IMR-90 (cell line): ENCODE measurements at regions not wholly inside any gene's neighbourhood (a gene's known extent, or its start where the extent isn't known, plus 50 kb on each side); places are given as distances from the start of the nearest gene placed in this dataset.

Experiments
- ATAC-seq: fragments of 200-7000 bp; cut with Tn5 transposase; 2 replicates; pipeline ENCODE4 v1.9.1; 2020; ENCODE audit warnings: low read depth, mild to moderate bottlenecking, moderate library complexity
- BruUV-seq: library from RNA; stranded (reverse); fragments of 400-500 nt; replicated peaks from 2 replicates; lab custom pipeline; 2021; lab: Mats Ljungman, UMichigan
- CTCF ChIA-PET: fragments of 300-600 bp; formaldehyde crosslinking; extraction: SDS; loops from one replicate; lab custom pipeline; 2021; ENCODE audit warnings: antibody characterized with exemption; lab: Yijun Ruan, JAX
- POLR2A ChIA-PET: fragments of 300-600 bp; sonication (Branson Sonifier 250); formaldehyde crosslinking; loops from one replicate; lab custom pipeline; 2022; ENCODE audit warnings: antibody characterized with exemption; ENCODE audit not compliant: unreplicated experiment; lab: Charles Lee
- DNase-seq: peaks from one replicate; pipeline ENCODE4 v3.0.0; 2013
- H2AFZ ChIP-seq: replicated peaks from 2 replicates; pipeline ENCODE3; 2013; ENCODE audit warnings: low read length, mild to moderate bottlenecking; ENCODE audit not compliant: poor library complexity
- H2AK5ac ChIP-seq: 2 replicates; pipeline ENCODE4 v1.6.1; 2013; ENCODE audit warnings: low read depth, low read length, inconsistent platforms
- H2AK9ac ChIP-seq: replicated peaks from 2 replicates; pipeline ENCODE3; 2013; ENCODE audit warnings: mild to moderate bottlenecking, low read depth, low read length, moderate library complexity; ENCODE audit not compliant: poor library complexity
- H2BK120ac ChIP-seq: 2 replicates; pipeline ENCODE4 v1.6.1; 2013; ENCODE audit warnings: low read depth, low read length, inconsistent platforms
- H2BK15ac ChIP-seq: 3 replicates; pipeline ENCODE4 v1.6.1; 2013; ENCODE audit warnings: low read depth, low read length, inconsistent platforms
- H2BK20ac ChIP-seq: 2 replicates; pipeline ENCODE4 v1.6.1; 2013; ENCODE audit warnings: low read depth, mild to moderate bottlenecking, inconsistent platforms, low read length, moderate library complexity
- H2BK5ac ChIP-seq: 2 replicates; pipeline ENCODE4 v1.6.1; 2013; ENCODE audit warnings: mild to moderate bottlenecking, low read depth, low read length, inconsistent platforms; ENCODE audit not compliant: poor library complexity, severe bottlenecking
- H3K14ac ChIP-seq: replicated peaks from 2 replicates; pipeline ENCODE4 v1.6.1; 2013; ENCODE audit warnings: low read depth, low read length, inconsistent platforms
- H3K18ac ChIP-seq: 2 replicates; pipeline ENCODE4 v1.6.1; 2013; ENCODE audit warnings: low read depth, low read length, control low read depth
- H3K23ac ChIP-seq: 2 replicates; pipeline ENCODE4 v1.6.1; 2013; ENCODE audit warnings: low read depth, low read length, inconsistent platforms
- H3K27ac ChIP-seq: 2 replicates; pipeline ENCODE4 v1.5.1; 2013; ENCODE audit warnings: mild to moderate bottlenecking, control low read depth, low read length; ENCODE audit not compliant: insufficient read depth
- H3K27me3 ChIP-seq: 2 replicates; pipeline ENCODE4 v1.6.1; 2013; ENCODE audit warnings: low read length; ENCODE audit not compliant: control insufficient read depth, insufficient read depth
- H3K36me3 ChIP-seq: 2 replicates; pipeline ENCODE4 v1.6.1; 2013; ENCODE audit warnings: low read length, mixed read lengths; ENCODE audit not compliant: control insufficient read depth, insufficient read depth
- H3K4ac ChIP-seq: 2 replicates; pipeline ENCODE4 v1.6.1; 2013; ENCODE audit warnings: low read depth, low read length, inconsistent platforms
- H3K4me1 ChIP-seq: 2 replicates; pipeline ENCODE4 v1.6.1; 2013; ENCODE audit warnings: low read length, mixed read lengths; ENCODE audit not compliant: control insufficient read depth, insufficient read depth
- H3K4me2 ChIP-seq: 2 replicates; pipeline ENCODE4 v1.6.1; 2013; ENCODE audit warnings: low read depth, mild to moderate bottlenecking, control low read depth, low read length, moderate library complexity
- H3K4me3 ChIP-seq: 2 replicates; pipeline ENCODE4 v1.5.1; 2013; ENCODE audit warnings: low read depth, mild to moderate bottlenecking, control low read depth, low read length, moderate library complexity; ENCODE audit not compliant: insufficient read depth
- H3K56ac ChIP-seq: 2 replicates; pipeline ENCODE4 v1.6.1; 2013; ENCODE audit warnings: low read length, inconsistent platforms; ENCODE audit not compliant: insufficient read depth; ENCODE audit errors: extremely low read depth
- H3K79me1 ChIP-seq, 2 experiments: 2 replicates each; pipeline ENCODE4 v1.6.1; 2013; ENCODE audit warnings: low read length in 2 of 2, inconsistent platforms in 1 of 2, low read depth in 1 of 2
- H3K9ac ChIP-seq: 2 replicates; pipeline ENCODE4 v1.6.1; 2013; ENCODE audit warnings: low read depth, low read length, control low read depth
- H3K9me1 ChIP-seq: 2 replicates; pipeline ENCODE4 v1.6.1; 2013; ENCODE audit warnings: low read length, inconsistent platforms; ENCODE audit not compliant: insufficient read depth
- H3K9me3 ChIP-seq: 2 replicates; pipeline ENCODE4 v1.6.1; 2013; ENCODE audit warnings: low read length; ENCODE audit not compliant: control insufficient read depth, insufficient read depth
- H4K20me1 ChIP-seq: 2 replicates; pipeline ENCODE4 v1.6.1; 2013; ENCODE audit warnings: low read length, inconsistent platforms; ENCODE audit not compliant: insufficient read depth
- H4K5ac ChIP-seq: 2 replicates; pipeline ENCODE4 v1.6.1; 2013; ENCODE audit warnings: mild to moderate bottlenecking, low read depth, low read length, control low read depth
- H4K8ac ChIP-seq, 2 experiments: 2 replicates each; pipeline ENCODE4 v1.6.1; 2013; ENCODE audit warnings: low read depth in 2 of 2, low read length in 2 of 2, control low read depth in 1 of 2, inconsistent platforms in 1 of 2
- H4K91ac ChIP-seq: 2 replicates; pipeline ENCODE4 v1.6.1; 2013; ENCODE audit warnings: low read depth, low read length, inconsistent platforms; ENCODE audit not compliant: insufficient read depth
- BHLHE40 ChIP-seq: fragments of 150-350 bp; IDR thresholded peaks from 2 replicates; pipeline ENCODE4 v1.6.1; 2016; ENCODE audit warnings: mild to moderate bottlenecking, low read depth, low read length
- CEBPB ChIP-seq: IDR thresholded peaks from 2 replicates; pipeline ENCODE4 v1.6.1; 2012; ENCODE audit warnings: low read depth, low read length, improper control_type of control experiment
- CHD1 ChIP-seq: IDR thresholded peaks from 2 replicates; pipeline ENCODE4 v1.6.1; 2012; ENCODE audit warnings: low read depth, low read length, improper control_type of control experiment
- FOS ChIP-seq: fragments of 150-350 bp; IDR thresholded peaks from 2 replicates; pipeline ENCODE4 v1.6.1; 2016; ENCODE audit warnings: low read depth, low read length
- MAFK ChIP-seq: IDR thresholded peaks from 2 replicates; pipeline ENCODE4 v1.6.1; 2012; ENCODE audit warnings: low read depth, low read length, improper control_type of control experiment
- MAZ ChIP-seq: IDR thresholded peaks from 2 replicates; pipeline ENCODE4 v1.6.1; 2012; ENCODE audit warnings: low read depth, mild to moderate bottlenecking, low read length, improper control_type of control experiment, moderate library complexity, borderline replicate concordance
- MXI1 ChIP-seq: IDR thresholded peaks from 2 replicates; pipeline ENCODE4 v1.6.1; 2012; ENCODE audit warnings: low read depth, mild to moderate bottlenecking, low read length, moderate library complexity, borderline replicate concordance
- NFE2L2 ChIP-seq: fragments of 150-350 bp; IDR thresholded peaks from 2 replicates; pipeline ENCODE4 v1.6.1; 2016; ENCODE audit warnings: low read depth, mild to moderate bottlenecking, low read length
- POLR2A ChIP-seq: IDR thresholded peaks from 2 replicates; pipeline ENCODE4 v1.6.1; 2012; ENCODE audit warnings: mild to moderate bottlenecking, low read depth, low read length
- RAD21 ChIP-seq: IDR thresholded peaks from 2 replicates; pipeline ENCODE4 v1.6.1; 2012; ENCODE audit warnings: low read length, improper control_type of control experiment
- RCOR1 ChIP-seq: IDR thresholded peaks from 2 replicates; pipeline ENCODE4 v1.6.1; 2012; ENCODE audit warnings: mild to moderate bottlenecking, low read length, improper control_type of control experiment; ENCODE audit not compliant: insufficient replicate concordance
- RFX5 ChIP-seq: IDR thresholded peaks from 2 replicates; pipeline ENCODE4 v1.8.0; 2012; ENCODE audit warnings: low read depth, mild to moderate bottlenecking, low read length, moderate library complexity
- SMC3 ChIP-seq: fragments of 150-350 bp; IDR thresholded peaks from 2 replicates; pipeline ENCODE4 v1.6.1; 2016; ENCODE audit warnings: low read depth, mild to moderate bottlenecking, antibody characterized with exemption, low read length, moderate library complexity
- WGBS, 2 experiments: methylation state at CpG; one replicate each; pipeline versions ENCODE4 v1.1.5 to v1.1.7; 2013; ENCODE audit warnings: missing lambda C conversion rate in 2 of 2; ENCODE audit not compliant: insufficient read length in 1 of 2; ENCODE audit errors: extremely low coverage in 2 of 2; 5-methylcytosine and 5-hydroxymethylcytosine counted together
- dilution Hi-C: fragments of 300-500 bp; cut with HindIII; formaldehyde crosslinking; loops from one replicate; pipeline ENCODE4 v1.14.3; 2018; ENCODE audit warnings: low sequenced_read_pairs; ENCODE audit not compliant: unreplicated experiment
- in situ Hi-C: fragments of 300-500 bp; cut with MboI; formaldehyde crosslinking; loops from 3 replicates; pipeline ENCODE4 v1.14.3; 2019; ENCODE audit warnings: low sequenced_read_pairs, inconsistent platforms, mixed read lengths
- intact Hi-C: fragments of 100-400 bp; cut with micrococcal nuclease; formaldehyde crosslinking; loops from 2 replicates; pipeline ENCODE4 v1.10.0; 2022
- TF ChIP-seq, protein P1 (sequence below): conservative IDR thresholded peaks from 2 replicates; pipeline ENCODE4 v1.5.1; 2012; ENCODE audit warnings: mild to moderate bottlenecking, low read depth, low read length, improper control_type of control experiment
- TF ChIP-seq, protein P2 (sequence below): fragments of 150-350 bp; IDR thresholded peaks from 2 replicates; pipeline ENCODE4 v1.6.1; 2017; ENCODE audit warnings: mild to moderate bottlenecking, antibody characterized with exemption, low read length, low read depth
- TF ChIP-seq, protein P3 (sequence below): fragments of 150-350 bp; IDR thresholded peaks from 2 replicates; pipeline ENCODE4 v1.6.1; 2016; ENCODE audit warnings: low read depth, mild to moderate bottlenecking, low read length, moderate library complexity, borderline replicate concordance

DNA sequence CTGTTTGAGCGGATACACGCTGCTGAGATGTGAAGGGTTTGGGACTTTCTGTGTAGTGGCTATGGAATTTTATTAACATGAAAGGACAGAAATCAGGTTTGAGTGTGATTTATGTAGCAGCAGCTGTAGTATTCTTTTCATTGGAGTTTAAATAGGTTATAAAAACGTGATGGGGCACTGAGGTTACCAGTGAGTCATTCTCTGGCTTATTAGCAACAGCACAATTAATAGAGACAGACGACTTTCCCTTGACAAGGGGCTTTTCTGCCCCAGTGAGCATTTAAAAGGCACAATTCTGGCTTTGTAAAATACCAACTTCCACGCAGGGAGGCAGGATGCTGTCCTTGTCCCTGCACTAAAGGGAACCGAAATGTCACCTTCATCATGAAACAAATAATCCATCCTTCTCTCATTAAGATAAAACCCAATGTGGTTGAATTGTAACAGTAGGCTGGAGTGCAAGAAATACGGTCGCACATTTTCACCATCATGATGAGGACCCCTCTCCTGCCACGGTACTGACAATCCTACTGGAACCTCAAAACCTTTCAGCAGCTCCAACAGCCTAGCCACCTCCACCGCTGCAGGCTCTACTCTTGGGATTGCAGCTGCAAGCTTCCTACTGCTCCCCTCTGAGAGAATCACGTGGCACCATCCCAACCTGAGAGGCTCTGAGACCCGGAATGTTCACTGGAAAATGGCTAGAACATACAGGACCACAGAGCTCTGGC, 293.9 kb downstream of the IRX1 start:
- in situ Hi-C loops (no loop called here), intact Hi-C loops (no loop called here), dilution Hi-C loops (no loop called here)
- H2AFZ ChIP-seq, result no peak overlapping the region
- no peaks in the 10 kb centered on the region for H3K79me1 ChIP-seq
- H3K27me3 ChIP-seq, result no peaks in the 10 kb centered on the region
- no peak overlapping the region for H3K56ac ChIP-seq
- H2BK5ac ChIP-seq, result no peak overlapping the region
- POLR2A ChIA-PET, result no interaction called here
- H2AK5ac ChIP-seq, result no peak overlapping the region
- H3K36me3 ChIP-seq, result no peaks in the 10 kb centered on the region
- H3K4me3 ChIP-seq, result no peak overlapping the region
- H3K4ac ChIP-seq, result no peak overlapping the region
- TF ChIP-seq MXI1, result no peak
- TF ChIP-seq SMC3, result no peak
- no peak for TF ChIP-seq MAZ
- TF ChIP-seq FOS, result no peak
- no peak for TF ChIP-seq RCOR1
- TF ChIP-seq BHLHE40, result no peak
- TF ChIP-seq, protein P1, sequence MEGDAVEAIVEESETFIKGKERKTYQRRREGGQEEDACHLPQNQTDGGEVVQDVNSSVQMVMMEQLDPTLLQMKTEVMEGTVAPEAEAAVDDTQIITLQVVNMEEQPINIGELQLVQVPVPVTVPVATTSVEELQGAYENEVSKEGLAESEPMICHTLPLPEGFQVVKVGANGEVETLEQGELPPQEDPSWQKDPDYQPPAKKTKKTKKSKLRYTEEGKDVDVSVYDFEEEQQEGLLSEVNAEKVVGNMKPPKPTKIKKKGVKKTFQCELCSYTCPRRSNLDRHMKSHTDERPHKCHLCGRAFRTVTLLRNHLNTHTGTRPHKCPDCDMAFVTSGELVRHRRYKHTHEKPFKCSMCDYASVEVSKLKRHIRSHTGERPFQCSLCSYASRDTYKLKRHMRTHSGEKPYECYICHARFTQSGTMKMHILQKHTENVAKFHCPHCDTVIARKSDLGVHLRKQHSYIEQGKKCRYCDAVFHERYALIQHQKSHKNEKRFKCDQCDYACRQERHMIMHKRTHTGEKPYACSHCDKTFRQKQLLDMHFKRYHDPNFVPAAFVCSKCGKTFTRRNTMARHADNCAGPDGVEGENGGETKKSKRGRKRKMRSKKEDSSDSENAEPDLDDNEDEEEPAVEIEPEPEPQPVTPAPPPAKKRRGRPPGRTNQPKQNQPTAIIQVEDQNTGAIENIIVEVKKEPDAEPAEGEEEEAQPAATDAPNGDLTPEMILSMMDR, result no peak
- no peak for TF ChIP-seq NFE2L2
- no peak for TF ChIP-seq CEBPB
- TF ChIP-seq, protein P2, sequence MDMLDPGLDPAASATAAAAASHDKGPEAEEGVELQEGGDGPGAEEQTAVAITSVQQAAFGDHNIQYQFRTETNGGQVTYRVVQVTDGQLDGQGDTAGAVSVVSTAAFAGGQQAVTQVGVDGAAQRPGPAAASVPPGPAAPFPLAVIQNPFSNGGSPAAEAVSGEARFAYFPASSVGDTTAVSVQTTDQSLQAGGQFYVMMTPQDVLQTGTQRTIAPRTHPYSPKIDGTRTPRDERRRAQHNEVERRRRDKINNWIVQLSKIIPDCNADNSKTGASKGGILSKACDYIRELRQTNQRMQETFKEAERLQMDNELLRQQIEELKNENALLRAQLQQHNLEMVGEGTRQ, result no peak
- no peak for TF ChIP-seq RFX5
- TF ChIP-seq RAD21, result no peak
- TF ChIP-seq, protein P3, sequence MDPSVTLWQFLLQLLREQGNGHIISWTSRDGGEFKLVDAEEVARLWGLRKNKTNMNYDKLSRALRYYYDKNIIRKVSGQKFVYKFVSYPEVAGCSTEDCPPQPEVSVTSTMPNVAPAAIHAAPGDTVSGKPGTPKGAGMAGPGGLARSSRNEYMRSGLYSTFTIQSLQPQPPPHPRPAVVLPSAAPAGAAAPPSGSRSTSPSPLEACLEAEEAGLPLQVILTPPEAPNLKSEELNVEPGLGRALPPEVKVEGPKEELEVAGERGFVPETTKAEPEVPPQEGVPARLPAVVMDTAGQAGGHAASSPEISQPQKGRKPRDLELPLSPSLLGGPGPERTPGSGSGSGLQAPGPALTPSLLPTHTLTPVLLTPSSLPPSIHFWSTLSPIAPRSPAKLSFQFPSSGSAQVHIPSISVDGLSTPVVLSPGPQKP, result no peak
- no peak for TF ChIP-seq POLR2A
- TF ChIP-seq CHD1, result no peak
- no peak for TF ChIP-seq MAFK
- no peak overlapping the region for H4K8ac ChIP-seq
- CTCF ChIA-PET, result no interaction called here
- no peak overlapping the region for H3K9ac ChIP-seq
- no peak overlapping the region for H2BK15ac ChIP-seq
- H3K14ac ChIP-seq, result no peak overlapping the region
- no peak overlapping the region for H3K23ac ChIP-seq
- 38% methylated on average over 3 of the region's 12 CpGs; no CpG with 5 or more reads in 1 of the 2 experiments for WGBS, 2 experiments
- no peaks in the 10 kb centered on the region for H4K20me1 ChIP-seq
- no peak overlapping the region for H3K18ac ChIP-seq
- no peak overlapping the region for H2BK120ac ChIP-seq
- no peak for ATAC-seq
- no peak overlapping the region for H2BK20ac ChIP-seq
- H3K27ac ChIP-seq, result no peak overlapping the region
- H4K5ac ChIP-seq, result no peak overlapping the region
- no TSS peak for BruUV-seq
- H2AK9ac ChIP-seq, result no peak overlapping the region
- H3K9me3 ChIP-seq, result peaks cover 35% of the 10 kb centered on the region
- no peak for DNase-seq
- H3K4me2 ChIP-seq, result no peak overlapping the region
- no peaks in the 10 kb centered on the region for H3K4me1 ChIP-seq
- no peaks in the 10 kb centered on the region for H3K9me1 ChIP-seq
- H4K91ac ChIP-seq, result no peak overlapping the region
